ENCODE measurements at regions not wholly inside any gene's neighbourhood (a gene's known extent, or its start where the extent isn't known, plus 50 kb on each side); places are given as distances from the start of the nearest gene placed in this dataset.
A peak's percentile ranks its signal among the peaks of the same experiment; 100 is the strongest.

DNA sequence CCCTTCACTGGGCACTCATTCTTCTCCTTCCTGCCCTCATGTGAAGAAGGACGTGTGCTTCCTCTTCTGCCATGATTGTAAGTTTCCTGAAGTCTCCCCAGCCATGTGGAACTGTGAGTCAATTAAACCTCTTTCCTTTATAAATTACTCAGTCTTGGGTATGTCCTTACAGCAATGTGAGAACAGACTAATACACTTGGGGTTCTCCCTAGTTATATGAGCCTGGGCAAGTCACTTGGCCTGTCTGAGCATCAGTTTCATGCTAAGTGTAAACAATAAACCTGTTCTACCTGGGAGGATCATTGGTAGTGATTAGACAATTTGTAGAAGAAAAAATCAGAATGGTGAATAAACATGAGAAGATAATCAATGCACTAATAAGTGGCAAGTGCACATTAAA lies 162.2 kb upstream of the ARG1 start:
- no peak overlapping the region for H3K4me2 ChIP-seq
- H3K9me3 ChIP-seq (replicated peaks in 1 of 11), result peaks cover 15 to 25% (median 17%) of the 10 kb centered on the region in 11 experiments
- no peaks in the 10 kb centered on the region for H3K27me3 ChIP-seq
- no peak overlapping the region for H3K9ac ChIP-seq
- no peaks in the 10 kb centered on the region for H4K20me1 ChIP-seq
- H3K4me1 ChIP-seq, result no peaks in the 10 kb centered on the region
- 0 out of 22 replicates have a peak, but pooled peaks cover 0 to 5% (median 0%) of the 10 kb centered on the region in 11 experiments for H3K36me3 ChIP-seq
- no peak for TF ChIP-seq Cebpa-rat (IDR thresholded peaks at IDR 0.05)
- H3K27ac ChIP-seq, result no peak overlapping the region
- H3K4me3 ChIP-seq, result no peak overlapping the region

DNA sequence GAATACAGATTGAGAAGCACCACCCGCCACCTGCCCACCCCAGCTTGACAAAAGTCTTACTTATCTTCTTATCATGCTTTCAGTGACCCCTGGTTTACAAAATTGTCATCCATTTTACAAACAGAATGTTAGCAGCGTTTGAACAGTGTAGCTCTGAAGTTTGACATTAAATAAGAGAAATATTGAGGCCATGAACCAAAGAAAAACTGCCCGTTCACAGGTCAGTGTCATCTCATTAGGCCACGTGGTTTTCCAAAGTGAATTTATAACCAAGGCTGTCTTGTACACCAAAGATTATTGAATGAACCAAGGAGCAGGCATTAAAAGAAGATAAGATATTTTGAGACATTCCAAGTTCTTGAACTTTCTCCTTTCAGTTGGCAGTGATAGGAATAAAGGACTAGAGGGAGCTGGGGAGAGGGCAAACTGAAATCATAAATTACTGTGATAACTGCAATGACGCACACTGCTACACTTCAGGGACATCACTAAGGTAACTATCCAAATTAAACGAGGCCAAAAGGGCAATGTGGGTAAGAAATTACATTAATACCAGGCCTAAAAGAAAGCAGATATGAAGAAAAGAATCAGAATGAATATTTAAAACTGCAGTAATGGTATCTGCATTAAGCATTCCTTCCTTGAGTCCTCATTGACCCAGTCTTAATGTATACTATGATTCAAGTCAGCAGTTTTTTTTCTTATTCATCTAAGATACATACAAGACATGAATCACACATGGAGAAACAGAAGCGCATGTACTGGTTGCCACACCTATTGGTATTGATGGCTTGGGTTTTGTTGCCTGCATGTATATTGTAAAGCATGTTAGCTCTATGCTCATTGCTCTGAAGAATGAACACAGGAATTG lies 159.8 kb upstream of the ARG1 start:
- H3K4me2 ChIP-seq, result no peak overlapping the region
- no peak overlapping the region for H3K27ac ChIP-seq
- H3K9me3 ChIP-seq (replicated peaks in 1 of 11), result peaks cover 15 to 25% (median 17%) of the 10 kb centered on the region in 11 experiments
- H3K4me1 ChIP-seq, result peaks cover 0 to 12% (median 0%) of the 10 kb centered on the region in 10 experiments; a peak in 3 of 20 replicates
- H3K4me3 ChIP-seq, result no peak overlapping the region
- H3K36me3 ChIP-seq, result 0 out of 22 replicates have a peak, but pooled peaks cover 0 to 5% (median 0%) of the 10 kb centered on the region in 11 experiments
- no peaks in the 10 kb centered on the region for H4K20me1 ChIP-seq
- TF ChIP-seq Cebpa-rat (IDR thresholded peaks at IDR 0.05), result no peak
- no peaks in the 10 kb centered on the region for H3K27me3 ChIP-seq
- no peak overlapping the region for H3K9ac ChIP-seq

DNA sequence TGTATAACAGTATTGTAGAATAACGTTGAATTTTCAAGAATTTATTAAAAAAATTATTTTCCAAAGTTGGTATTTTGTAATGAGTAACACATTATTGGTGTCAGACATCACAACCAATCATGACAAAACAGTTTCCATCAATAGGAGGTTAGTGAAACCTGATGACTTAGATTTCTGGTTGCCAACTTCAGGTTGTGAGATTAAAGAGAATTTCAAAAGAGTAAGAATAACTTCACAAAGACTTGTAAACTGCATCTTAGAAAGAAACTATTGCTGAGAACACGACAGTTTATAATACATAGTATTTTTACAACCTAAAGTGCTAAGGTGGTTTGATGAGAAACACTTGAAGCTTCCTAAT lies 159.2 kb upstream of the ARG1 start:
- H3K9ac ChIP-seq, result no peak overlapping the region
- no peak overlapping the region for H3K27ac ChIP-seq
- no peak overlapping the region for H3K4me3 ChIP-seq
- no peak for TF ChIP-seq Cebpa-rat (IDR thresholded peaks at IDR 0.05)
- no peaks in the 10 kb centered on the region for H4K20me1 ChIP-seq
- H3K36me3 ChIP-seq, result 0 out of 22 replicates have a peak, but pooled peaks cover 0 to 5% (median 0%) of the 10 kb centered on the region in 11 experiments
- H3K4me1 ChIP-seq, result peaks cover 0 to 12% (median 0%) of the 10 kb centered on the region in 10 experiments; a peak in 3 of 20 replicates
- no peaks in the 10 kb centered on the region for H3K27me3 ChIP-seq
- H3K4me2 ChIP-seq, result no peak overlapping the region
- peaks cover 16 to 28% (median 17%) of the 10 kb centered on the region in 11 experiments for H3K9me3 ChIP-seq (replicated peaks in 1 of 11)

DNA sequence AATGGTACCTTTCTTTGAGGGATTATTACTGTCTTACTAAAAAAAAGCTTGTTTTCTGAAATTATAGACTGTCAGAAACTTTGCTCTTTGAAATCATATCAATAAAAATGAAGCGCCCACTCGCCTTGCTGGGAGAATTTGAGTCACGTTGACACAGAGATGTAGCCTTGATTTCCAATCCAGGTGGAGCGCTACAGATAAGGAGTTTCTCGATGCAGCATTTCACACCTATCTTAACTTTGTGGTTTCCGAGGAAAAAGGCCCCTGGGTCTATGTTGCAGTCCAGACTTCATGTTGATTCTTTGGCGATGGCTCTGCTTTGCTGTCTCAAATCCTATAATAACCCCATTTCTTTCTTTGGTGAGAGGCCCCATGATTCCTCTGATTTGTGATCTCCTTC lies 158.1 kb upstream of the ARG1 start:
- peaks cover 0 to 12% (median 0%) of the 10 kb centered on the region in 10 experiments; a peak in 3 of 20 replicates for H3K4me1 ChIP-seq
- TF ChIP-seq Cebpa-rat (IDR thresholded peaks at IDR 0.05), result no peak
- H3K36me3 ChIP-seq, result 0 out of 22 replicates have a peak, but pooled peaks cover 0 to 5% (median 0%) of the 10 kb centered on the region in 11 experiments
- H3K27ac ChIP-seq, result no peak overlapping the region
- no peaks in the 10 kb centered on the region for H3K27me3 ChIP-seq
- peaks cover 12 to 27% (median 18%) of the 10 kb centered on the region in 11 experiments for H3K9me3 ChIP-seq (replicated peaks in 1 of 11)
- no peak overlapping the region for H3K9ac ChIP-seq
- H4K20me1 ChIP-seq, result no peaks in the 10 kb centered on the region
- no peak overlapping the region for H3K4me3 ChIP-seq
- H3K4me2 ChIP-seq, result no peak overlapping the region

DNA sequence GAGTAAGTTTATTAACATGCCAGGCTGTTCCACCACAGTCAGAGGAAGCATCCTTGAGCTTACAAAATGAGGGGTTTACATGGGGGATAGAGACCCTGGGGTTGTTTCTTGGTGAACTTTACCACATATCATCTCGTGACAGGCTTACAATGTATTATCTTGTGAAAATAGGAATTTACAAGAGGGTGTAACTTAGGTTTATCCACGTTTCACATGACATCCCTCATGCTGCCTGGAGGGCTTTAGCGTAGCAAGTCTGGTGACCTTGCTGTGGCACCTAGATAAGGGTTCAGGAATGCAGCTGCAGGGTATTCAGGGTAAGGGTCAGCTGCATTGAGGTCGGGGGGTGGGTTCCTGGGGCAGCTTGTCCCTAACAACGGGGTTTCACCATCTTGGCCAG lies 154.6 kb upstream of the ARG1 start:
- H3K27me3 ChIP-seq, result no peaks in the 10 kb centered on the region
- H3K9me3 ChIP-seq (replicated peaks in 1 of 11), result peaks cover 0 to 12% (median 6%) of the 10 kb centered on the region in 11 experiments; a peak in 3 of 22 replicates
- H3K9ac ChIP-seq, result no peak overlapping the region
- H3K4me1 ChIP-seq, result peaks cover 0 to 12% (median 0%) of the 10 kb centered on the region in 10 experiments; a peak in 3 of 20 replicates
- no peak overlapping the region for H3K27ac ChIP-seq
- no peaks in the 10 kb centered on the region for H3K36me3 ChIP-seq
- no peak overlapping the region for H3K4me3 ChIP-seq
- TF ChIP-seq Cebpa-rat (IDR thresholded peaks at IDR 0.05), result no peak
- H3K4me2 ChIP-seq, result 0 out of 22 replicates have a peak overlapping the region, but pooled peaks of 1 of the 11 experiments have one; percentile 4
- H4K20me1 ChIP-seq, result no peaks in the 10 kb centered on the region

DNA sequence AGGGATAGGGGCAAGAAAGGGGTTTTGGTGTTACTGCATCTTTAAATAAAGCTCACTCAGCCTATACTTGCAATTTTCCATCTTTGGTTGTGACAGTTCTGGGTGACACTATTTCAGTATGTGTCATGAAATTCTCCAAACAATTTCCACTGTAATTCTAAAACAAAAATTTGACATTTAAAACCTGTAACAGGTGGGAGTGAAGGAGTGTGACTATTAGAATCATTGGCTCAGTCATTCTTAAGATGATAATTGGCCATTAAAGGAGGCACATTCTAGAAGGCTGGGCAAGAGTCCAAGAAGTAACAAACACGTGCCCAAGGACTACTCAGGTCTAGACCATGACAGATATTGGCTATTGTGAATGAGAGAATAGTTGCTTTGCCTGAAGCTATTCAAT lies 153.3 kb upstream of the ARG1 start:
- no peak overlapping the region for H3K4me2 ChIP-seq
- no peaks in the 10 kb centered on the region for H3K27me3 ChIP-seq
- no peak overlapping the region for H3K27ac ChIP-seq
- H4K20me1 ChIP-seq, result no peaks in the 10 kb centered on the region
- H3K4me1 ChIP-seq, result peaks cover 0 to 12% (median 0%) of the 10 kb centered on the region in 10 experiments; a peak in 3 of 20 replicates
- H3K4me3 ChIP-seq, result no peak overlapping the region
- TF ChIP-seq Cebpa-rat (IDR thresholded peaks at IDR 0.05), result no peak
- H3K9me3 ChIP-seq (replicated peaks in 1 of 11), result peaks cover 0 to 12% (median 6%) of the 10 kb centered on the region in 11 experiments; a peak in 3 of 22 replicates
- H3K36me3 ChIP-seq, result no peaks in the 10 kb centered on the region
- H3K9ac ChIP-seq, result no peak overlapping the region

DNA sequence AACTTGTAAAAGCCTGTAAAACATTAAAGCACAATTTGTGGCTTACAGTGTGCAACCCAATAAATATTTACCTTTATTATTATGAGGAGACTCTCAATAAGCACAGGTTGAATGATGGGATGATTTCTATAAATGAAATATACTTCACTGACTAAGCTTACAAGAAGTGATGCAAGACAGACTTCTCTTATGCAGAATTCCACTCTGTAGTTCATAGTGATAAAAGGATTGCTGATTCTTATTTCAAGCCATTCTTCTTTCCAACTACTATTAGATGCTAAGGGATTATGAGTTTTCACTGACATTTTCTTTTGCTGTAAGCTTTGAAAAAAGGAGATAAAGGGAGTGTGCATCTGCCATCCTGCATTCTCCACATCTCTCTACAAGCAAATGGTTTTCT lies 149.0 kb upstream of the ARG1 start:
- H3K36me3 ChIP-seq, result no peaks in the 10 kb centered on the region
- TF ChIP-seq Cebpa-rat (IDR thresholded peaks at IDR 0.05), result no peak
- no peak overlapping the region for H3K9ac ChIP-seq
- H3K27ac ChIP-seq, result no peak overlapping the region
- no peak overlapping the region for H3K4me3 ChIP-seq
- H3K9me3 ChIP-seq (replicated peaks in 1 of 11), result peaks cover 11 to 18% (median 17%) of the 10 kb centered on the region in 11 experiments; a peak in 20 of 22 replicates
- no peak overlapping the region for H3K4me2 ChIP-seq
- no peaks in the 10 kb centered on the region for H4K20me1 ChIP-seq
- no peaks in the 10 kb centered on the region for H3K27me3 ChIP-seq
- H3K4me1 ChIP-seq, result peaks cover 0 to 19% (median 8%) of the 10 kb centered on the region in 10 experiments; a peak in 12 of 20 replicates

DNA sequence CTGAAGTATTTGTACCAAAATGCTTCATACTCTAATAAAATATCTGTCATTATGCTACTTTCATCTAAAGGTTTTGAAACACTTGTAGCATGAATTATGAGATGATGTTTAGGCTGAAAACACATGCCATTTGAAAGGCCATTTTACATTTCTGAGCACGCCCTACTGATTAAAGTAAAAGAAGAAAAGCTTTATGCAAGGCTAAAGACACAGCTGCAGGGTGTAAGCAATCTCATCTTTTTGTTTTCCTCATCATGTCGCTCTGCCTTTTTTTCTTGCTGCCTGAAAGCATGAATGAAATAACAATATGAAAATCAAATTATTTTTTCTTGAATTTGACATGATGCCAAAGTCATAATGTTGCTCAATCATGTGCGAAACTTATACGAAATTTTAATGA lies 148.6 kb upstream of the ARG1 start:
- Histone ChIP-seq H3K27ac (no peak overlapping the region), H3K9ac (no peak overlapping the region), H3K27me3 (no peaks in the 10 kb centered on the region), H3K4me1 (peaks cover 0 to 19% (median 8%) of the 10 kb centered on the region in 10 experiments; a peak in 12 of 20 replicates), H3K36me3 (no peaks in the 10 kb centered on the region), H4K20me1 (no peaks in the 10 kb centered on the region), H3K4me2 (no peak overlapping the region), H3K4me3 (no peak overlapping the region), H3K9me3 (replicated peaks in 1 of 11) (peaks cover 11 to 21% (median 16%) of the 10 kb centered on the region in 11 experiments; a peak in 20 of 22 replicates)
- no peak for TF ChIP-seq Cebpa-rat (IDR thresholded peaks at IDR 0.05)

DNA sequence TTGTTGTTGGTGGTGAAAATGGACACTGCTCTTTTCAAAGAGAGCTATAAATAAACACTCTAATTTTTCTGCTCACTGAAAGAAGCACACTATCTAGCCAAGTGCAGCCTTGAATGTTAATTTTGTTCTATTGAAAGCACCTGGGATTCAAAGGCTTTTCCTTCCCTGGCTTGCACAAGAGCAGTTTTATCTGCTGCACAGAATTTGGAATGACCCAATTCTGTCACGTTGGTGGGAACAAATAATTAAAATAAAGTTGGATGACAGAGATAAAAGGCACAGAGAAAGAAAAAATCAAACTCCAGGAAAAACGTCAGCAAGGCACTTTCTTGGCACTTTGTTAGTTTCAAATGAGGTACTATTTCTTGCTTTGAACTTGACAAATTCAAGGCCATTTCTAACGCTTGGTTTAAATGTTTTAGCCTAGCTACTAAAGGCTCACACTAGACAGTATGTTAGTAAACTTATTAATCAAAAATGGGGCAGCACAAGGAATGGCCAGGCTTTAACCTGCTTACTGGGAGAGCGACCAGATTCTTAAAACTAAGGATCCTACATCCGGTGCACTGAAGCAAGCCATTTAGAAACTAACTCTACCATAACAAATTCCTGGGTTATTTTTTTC lies 145.5 kb upstream of the ARG1 start:
- Histone ChIP-seq H3K4me1 (peaks cover 6 to 28% (median 16%) of the 10 kb centered on the region in 10 experiments; a peak in 15 of 20 replicates), H3K27me3 (no peaks in the 10 kb centered on the region), H3K9me3 (replicated peaks in 1 of 11) (peaks cover 11 to 28% (median 16%) of the 10 kb centered on the region in 11 experiments; a peak in 21 of 22 replicates), H3K27ac (no peak overlapping the region), H3K4me2 (peak overlapping the region in 5 of 11 experiments; percentile 7 to 49 (median 39); a peak in 7 of 22 replicates), H4K20me1 (no peaks in the 10 kb centered on the region), H3K9ac (no peak overlapping the region), H3K4me3 (no peak overlapping the region), H3K36me3 (no peaks in the 10 kb centered on the region)
- no peak for TF ChIP-seq Cebpa-rat (IDR thresholded peaks at IDR 0.05)
